RWPE1 (cell line): ENCODE measurements at regions not wholly inside any gene's neighbourhood (a gene's known extent, or its start where the extent isn't known, plus 50 kb on each side); places are given as distances from the start of the nearest gene placed in this dataset.

Experiments used
- CTCF ChIA-PET: fragments of 350-600 bp; sonication (Branson Sonifier 250); formaldehyde crosslinking; extraction: SDS; loops from one replicate; lab custom pipeline; 2021; lab: Yijun Ruan, JAX
- POLR2A ChIA-PET: fragments of 400-600 bp; formaldehyde crosslinking; extraction: SDS; loops from one replicate; lab custom pipeline; 2020; ENCODE audit warnings: antibody characterized with exemption; ENCODE audit not compliant: low non-redundant PET; lab: Yijun Ruan, JAX
- DNase-seq: peaks from one replicate; pipeline ENCODE4 v3.0.0; 2012; ENCODE audit warnings: low spot score
- H3K27ac ChIP-seq: fragments of 450-650 bp; 2 replicates; pipeline ENCODE4 v1.5.1; 2017
- TF ChIP-seq, protein P1 (sequence below): fragments of 450-650 bp; conservative IDR thresholded peaks from 2 replicates; pipeline ENCODE4 v1.5.1; 2017; ENCODE audit warnings: low read depth, mild to moderate bottlenecking

- TF ChIP-seq, protein P1, sequence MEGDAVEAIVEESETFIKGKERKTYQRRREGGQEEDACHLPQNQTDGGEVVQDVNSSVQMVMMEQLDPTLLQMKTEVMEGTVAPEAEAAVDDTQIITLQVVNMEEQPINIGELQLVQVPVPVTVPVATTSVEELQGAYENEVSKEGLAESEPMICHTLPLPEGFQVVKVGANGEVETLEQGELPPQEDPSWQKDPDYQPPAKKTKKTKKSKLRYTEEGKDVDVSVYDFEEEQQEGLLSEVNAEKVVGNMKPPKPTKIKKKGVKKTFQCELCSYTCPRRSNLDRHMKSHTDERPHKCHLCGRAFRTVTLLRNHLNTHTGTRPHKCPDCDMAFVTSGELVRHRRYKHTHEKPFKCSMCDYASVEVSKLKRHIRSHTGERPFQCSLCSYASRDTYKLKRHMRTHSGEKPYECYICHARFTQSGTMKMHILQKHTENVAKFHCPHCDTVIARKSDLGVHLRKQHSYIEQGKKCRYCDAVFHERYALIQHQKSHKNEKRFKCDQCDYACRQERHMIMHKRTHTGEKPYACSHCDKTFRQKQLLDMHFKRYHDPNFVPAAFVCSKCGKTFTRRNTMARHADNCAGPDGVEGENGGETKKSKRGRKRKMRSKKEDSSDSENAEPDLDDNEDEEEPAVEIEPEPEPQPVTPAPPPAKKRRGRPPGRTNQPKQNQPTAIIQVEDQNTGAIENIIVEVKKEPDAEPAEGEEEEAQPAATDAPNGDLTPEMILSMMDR, result no peak
- POLR2A ChIA-PET, result no interaction called here
- no peak overlapping the region for H3K27ac ChIP-seq
- DNase-seq, result no peak
- CTCF ChIA-PET, result no interaction called here
Measured at GRCh38 chr15:62584301-62585235, 419.5 kb upstream of the C2CD4B start.

- ChIA-PET CTCF (interaction anchor here (0.7 kb wide), 1 partner anchor 69 kb away, joined by 4 read pairs; no protein-coding TSS in a partner anchor), POLR2A (no interaction called here)
- H3K27ac ChIP-seq, result no peak overlapping the region
- TF ChIP-seq, protein P1, result no peak
- no peak for DNase-seq
Measured at GRCh38 chr15:62588938-62589670, 424.0 kb upstream of the C2CD4B start.

DNA sequence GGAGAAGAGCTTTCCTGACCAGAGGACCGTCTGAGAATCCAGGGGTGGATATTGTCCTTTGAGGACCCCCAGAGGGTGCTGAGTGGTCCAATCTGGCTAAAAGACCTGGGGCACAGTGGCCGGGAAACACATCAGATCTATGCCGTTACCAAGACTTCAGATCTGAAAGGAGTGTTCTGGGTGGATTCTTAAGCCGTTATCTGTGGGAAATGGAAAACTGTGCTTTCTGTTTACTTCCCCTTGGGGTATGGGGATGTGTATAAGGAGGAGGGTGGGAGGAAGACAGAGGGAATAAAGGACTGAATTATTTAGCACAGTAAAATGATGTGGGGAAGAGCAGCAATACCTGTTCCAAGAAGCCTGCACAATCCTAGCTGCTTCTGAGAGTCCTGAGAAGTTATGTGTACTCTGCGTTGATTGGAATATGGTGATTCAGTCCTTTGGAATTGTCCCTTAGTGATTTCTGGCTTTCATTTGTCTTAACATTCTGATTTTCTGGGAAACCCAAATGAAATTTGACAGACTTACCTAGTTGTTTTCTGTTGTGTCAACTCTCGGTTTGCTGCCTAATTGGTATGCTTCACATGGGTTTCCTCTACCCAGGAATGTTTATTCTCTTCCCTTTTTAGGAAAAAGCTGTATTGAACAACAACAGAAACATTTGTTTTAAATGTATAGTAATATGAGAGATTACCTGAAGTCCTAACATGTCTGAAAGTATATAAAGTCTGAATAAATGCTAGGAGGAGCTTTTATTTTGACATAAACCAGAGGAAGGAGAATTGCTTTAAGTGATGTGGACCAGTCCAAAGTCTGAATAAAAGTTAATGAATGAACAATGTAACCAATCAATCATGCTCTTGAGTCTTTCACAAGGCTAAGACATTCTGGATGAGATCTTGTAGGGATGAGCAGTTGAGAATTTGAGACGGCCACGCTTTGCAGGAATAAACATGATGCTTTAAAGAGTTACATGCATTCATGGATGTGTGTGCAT, 427.1 kb upstream of the C2CD4B start:
- ChIA-PET CTCF (no interaction called here), POLR2A (no interaction called here)
- DNase-seq, result no peak
- TF ChIP-seq, protein P1, result no peak
- no peak overlapping the region for H3K27ac ChIP-seq

- H3K27ac ChIP-seq, result no peak overlapping the region
- CTCF ChIA-PET, result no interaction called here
- TF ChIP-seq, protein P1, result no peak
- POLR2A ChIA-PET, result no interaction called here
- DNase-seq, result no peak
Measured at GRCh38 chr15:62592920-62593319, 427.8 kb upstream of the C2CD4B start.

DNA sequence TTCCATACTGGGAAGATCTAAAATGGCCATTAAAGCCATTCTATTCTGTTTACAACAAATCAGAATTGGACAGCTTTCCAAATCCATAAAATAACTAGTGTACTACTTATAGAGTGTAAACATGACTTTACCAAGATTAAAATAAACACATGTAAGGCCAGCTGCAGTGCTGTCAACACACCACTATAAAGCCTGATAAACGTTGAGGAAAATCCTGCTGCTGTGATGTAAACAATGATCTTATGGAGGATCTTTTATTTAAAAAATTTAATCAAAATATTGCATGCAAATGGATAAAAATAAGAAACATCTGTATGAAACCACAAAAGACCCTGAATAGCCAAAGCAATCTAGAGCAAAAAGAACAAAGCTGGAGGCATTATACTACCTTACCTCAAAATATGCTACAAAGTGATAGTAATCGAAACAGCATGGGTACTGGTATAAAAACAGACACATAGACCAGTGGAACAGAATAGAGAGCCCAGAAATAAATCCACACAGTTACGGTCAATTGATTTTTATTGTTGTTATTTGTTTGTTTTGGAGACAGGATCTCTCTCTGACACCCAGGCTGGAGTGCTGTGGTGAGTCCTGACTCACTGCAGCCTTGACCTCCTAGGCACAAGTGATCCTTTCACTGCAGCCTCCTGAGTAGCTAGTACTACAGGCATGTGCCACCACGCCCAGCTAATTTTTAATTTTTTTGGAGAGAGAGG, 428.8 kb upstream of the C2CD4B start:
- no peak for DNase-seq
- no peak overlapping the region for H3K27ac ChIP-seq
- TF ChIP-seq, protein P1, result no peak
- POLR2A ChIA-PET, result no interaction called here
- CTCF ChIA-PET, result no interaction called here
